ENCODE measurements at regions not wholly inside any gene's neighbourhood (a gene's known extent, or its start where the extent isn't known, plus 50 kb on each side); places are given as distances from the start of the nearest gene placed in this dataset.

DNA sequence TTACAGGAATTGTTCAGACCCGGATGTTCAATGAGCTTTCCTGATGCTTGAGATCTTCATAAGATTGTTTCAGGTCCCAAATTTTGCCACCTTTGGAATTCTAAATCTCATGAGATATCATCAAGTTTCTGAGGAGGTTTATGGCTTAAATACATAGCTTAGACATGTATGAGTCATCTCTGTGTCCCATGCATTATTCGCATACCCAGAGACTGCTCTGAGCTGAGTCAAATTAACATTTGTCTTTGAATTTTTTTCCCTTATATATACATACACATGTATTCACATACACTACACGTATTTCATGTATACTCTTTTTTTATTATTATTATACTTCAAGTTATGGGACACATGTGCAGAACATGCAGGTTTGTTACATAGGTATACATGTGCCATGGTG lies 744.6 kb downstream of the BRINP1 start:
- TF ChIP-seq, protein P1, sequence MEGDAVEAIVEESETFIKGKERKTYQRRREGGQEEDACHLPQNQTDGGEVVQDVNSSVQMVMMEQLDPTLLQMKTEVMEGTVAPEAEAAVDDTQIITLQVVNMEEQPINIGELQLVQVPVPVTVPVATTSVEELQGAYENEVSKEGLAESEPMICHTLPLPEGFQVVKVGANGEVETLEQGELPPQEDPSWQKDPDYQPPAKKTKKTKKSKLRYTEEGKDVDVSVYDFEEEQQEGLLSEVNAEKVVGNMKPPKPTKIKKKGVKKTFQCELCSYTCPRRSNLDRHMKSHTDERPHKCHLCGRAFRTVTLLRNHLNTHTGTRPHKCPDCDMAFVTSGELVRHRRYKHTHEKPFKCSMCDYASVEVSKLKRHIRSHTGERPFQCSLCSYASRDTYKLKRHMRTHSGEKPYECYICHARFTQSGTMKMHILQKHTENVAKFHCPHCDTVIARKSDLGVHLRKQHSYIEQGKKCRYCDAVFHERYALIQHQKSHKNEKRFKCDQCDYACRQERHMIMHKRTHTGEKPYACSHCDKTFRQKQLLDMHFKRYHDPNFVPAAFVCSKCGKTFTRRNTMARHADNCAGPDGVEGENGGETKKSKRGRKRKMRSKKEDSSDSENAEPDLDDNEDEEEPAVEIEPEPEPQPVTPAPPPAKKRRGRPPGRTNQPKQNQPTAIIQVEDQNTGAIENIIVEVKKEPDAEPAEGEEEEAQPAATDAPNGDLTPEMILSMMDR (IDR thresholded peaks at IDR 0.05) = no peak
- TF ChIP-seq SREBF2 (IDR thresholded peaks at IDR 0.05) (no peak), RARB (CRISPR knock-in tag; IDR thresholded peaks at IDR 0.05) (no peak), MAFK (IDR thresholded peaks at IDR 0.05; ENCODE audit: partially characterized antibody) (no peak), KDM1A (IDR thresholded peaks at IDR 0.05; ENCODE audit: low read depth) (no peak), PHF8 (IDR thresholded peaks at IDR 0.05; ENCODE audit: borderline replicate concordance, low read depth) (no peak), RCOR1 (IDR thresholded peaks at IDR 0.05; ENCODE audit: low read depth, low read length) (no peak)
- TF ChIP-seq, protein P2, sequence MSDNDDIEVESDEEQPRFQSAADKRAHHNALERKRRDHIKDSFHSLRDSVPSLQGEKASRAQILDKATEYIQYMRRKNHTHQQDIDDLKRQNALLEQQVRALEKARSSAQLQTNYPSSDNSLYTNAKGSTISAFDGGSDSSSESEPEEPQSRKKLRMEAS (IDR thresholded peaks at IDR 0.05) = no peak

All from A549 (cell line).